H1 (cell line): ENCODE measurements at regions not wholly inside any gene's neighbourhood (a gene's known extent, or its start where the extent isn't known, plus 50 kb on each side); places are given as distances from the start of the nearest gene placed in this dataset.

Experiments used
- E2F6 ChIP-seq: IDR thresholded peaks from 2 replicates; pipeline ENCODE4 v1.6.1; 2012; ENCODE audit warnings: inconsistent platforms
- EZH2 ChIP-seq: fragments of 200-600 bp; sonication (generic); IDR thresholded peaks from 2 replicates; pipeline ENCODE4 v1.7.1; 2012; ENCODE audit warnings: low read depth, mild to moderate bottlenecking, moderate library complexity, low read length, inconsistent platforms; ENCODE audit not compliant: severe bottlenecking
- GABPA ChIP-seq: IDR thresholded peaks from 2 replicates; pipeline ENCODE4 v1.6.1; 2011; ENCODE audit warnings: mild to moderate bottlenecking, low read length, moderate library complexity, borderline replicate concordance; ENCODE audit not compliant: insufficient read depth
- JUN ChIP-seq: IDR thresholded peaks from 2 replicates; pipeline ENCODE4 v1.6.1; 2011; ENCODE audit warnings: low read depth, mild to moderate bottlenecking, improper control_type of control experiment, low read length
- KDM5A ChIP-seq: fragments of 200-600 bp; IDR thresholded peaks from 2 replicates; pipeline ENCODE4 v1.7.1; 2012; ENCODE audit warnings: mild to moderate bottlenecking, low read length, inconsistent platforms, mixed read lengths
- POLR2A ChIP-seq, 2 experiments: IDR thresholded peaks; 1 replicate in 1 of 2; 2 replicates in 1 of 2; pipeline ENCODE4 v1.6.1; 2011; ENCODE audit warnings: low read depth in 2 of 2, low read length in 2 of 2, mild to moderate bottlenecking in 2 of 2; ENCODE audit errors: control extremely low read depth in 1 of 2
- POLR2AphosphoS5 ChIP-seq: IDR thresholded peaks from 2 replicates; pipeline ENCODE4 v1.6.1; 2011; ENCODE audit warnings: low read depth, low read length
- RAD21 ChIP-seq, 2 experiments: IDR thresholded peaks in 1 of 2; conservative IDR thresholded peaks in 1 of 2; 2 replicates each; pipeline ENCODE4 v1.6.1; 2011; ENCODE audit warnings: low read depth in 2 of 2, low read length in 2 of 2, improper control_type of control experiment in 1 of 2, inconsistent platforms in 1 of 2, mild to moderate bottlenecking in 1 of 2, moderate library complexity in 1 of 2
- RFX5 ChIP-seq: IDR thresholded peaks from 2 replicates; pipeline ENCODE4 v1.6.1; 2011; ENCODE audit warnings: low read depth, low read length, improper control_type of control experiment, borderline replicate concordance
- RXRA ChIP-seq: IDR thresholded peaks from 2 replicates; pipeline ENCODE4 v1.6.1; 2011; ENCODE audit warnings: low read depth, mild to moderate bottlenecking, low read length, moderate library complexity; ENCODE audit not compliant: insufficient read depth
- SP2 ChIP-seq: IDR thresholded peaks from 2 replicates; pipeline ENCODE4 v1.6.1; 2012; ENCODE audit warnings: mild to moderate bottlenecking, low read length, inconsistent platforms
- USF2 ChIP-seq: IDR thresholded peaks from 2 replicates; pipeline ENCODE4 v1.6.1; 2011; ENCODE audit warnings: low read length, improper control_type of control experiment
- YY1 ChIP-seq: IDR thresholded peaks from 2 replicates; pipeline ENCODE4 v1.6.1; 2011; ENCODE audit warnings: low read depth, mild to moderate bottlenecking, low read length
- TF ChIP-seq, protein P1 (sequence below), 3 experiments: IDR thresholded peaks; 1 replicate in 2 of 3; 2 replicates in 1 of 3; pipeline versions ENCODE4 v1.5.1 to v1.6.1; 2011; ENCODE audit warnings: low read length in 3 of 3, mild to moderate bottlenecking in 3 of 3, inconsistent platforms in 2 of 3, low read depth in 1 of 3, moderate library complexity in 1 of 3; ENCODE audit not compliant: insufficient read depth in 1 of 3; ENCODE audit errors: control extremely low read depth in 1 of 3

GRCh38 chr16:62913333-62913732 lies 877.1 kb upstream of the CDH8 start:
- TF ChIP-seq YY1 = no peak
- no peak for TF ChIP-seq POLR2A (IDR thresholded peaks at IDR 0.05; ENCODE audit: control extremely low read depth in 1 of 2, low read depth in 2 of 2, low read length in 2 of 2)
- TF ChIP-seq, protein P1, sequence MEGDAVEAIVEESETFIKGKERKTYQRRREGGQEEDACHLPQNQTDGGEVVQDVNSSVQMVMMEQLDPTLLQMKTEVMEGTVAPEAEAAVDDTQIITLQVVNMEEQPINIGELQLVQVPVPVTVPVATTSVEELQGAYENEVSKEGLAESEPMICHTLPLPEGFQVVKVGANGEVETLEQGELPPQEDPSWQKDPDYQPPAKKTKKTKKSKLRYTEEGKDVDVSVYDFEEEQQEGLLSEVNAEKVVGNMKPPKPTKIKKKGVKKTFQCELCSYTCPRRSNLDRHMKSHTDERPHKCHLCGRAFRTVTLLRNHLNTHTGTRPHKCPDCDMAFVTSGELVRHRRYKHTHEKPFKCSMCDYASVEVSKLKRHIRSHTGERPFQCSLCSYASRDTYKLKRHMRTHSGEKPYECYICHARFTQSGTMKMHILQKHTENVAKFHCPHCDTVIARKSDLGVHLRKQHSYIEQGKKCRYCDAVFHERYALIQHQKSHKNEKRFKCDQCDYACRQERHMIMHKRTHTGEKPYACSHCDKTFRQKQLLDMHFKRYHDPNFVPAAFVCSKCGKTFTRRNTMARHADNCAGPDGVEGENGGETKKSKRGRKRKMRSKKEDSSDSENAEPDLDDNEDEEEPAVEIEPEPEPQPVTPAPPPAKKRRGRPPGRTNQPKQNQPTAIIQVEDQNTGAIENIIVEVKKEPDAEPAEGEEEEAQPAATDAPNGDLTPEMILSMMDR (IDR thresholded peaks at IDR 0.05; ENCODE audit: control extremely low read depth in 1 of 3, insufficient read depth in 1 of 3, low read depth in 1 of 3, low read length in 3 of 3) = no peak
- TF ChIP-seq E2F6 = no peak
- no peak for TF ChIP-seq KDM5A
- no peak for TF ChIP-seq EZH2
- no peak for TF ChIP-seq RFX5
- TF ChIP-seq USF2 = no peak
- no peak for TF ChIP-seq POLR2AphosphoS5
- TF ChIP-seq SP2 = no peak
- no peak for TF ChIP-seq GABPA
- no peak for TF ChIP-seq JUN
- TF ChIP-seq RXRA = no peak
- TF ChIP-seq RAD21 (IDR thresholded peaks at IDR 0.05 in 1 of 2, conservative IDR thresholded peaks at IDR 0.05 in 1 of 2; ENCODE audit: low read depth in 2 of 2, low read length in 2 of 2) = no peak
